CD4-positive, alpha-beta memory T cell (primary cell): ENCODE measurements at regions not wholly inside any gene's neighbourhood (a gene's known extent, or its start where the extent isn't known, plus 50 kb on each side); places are given as distances from the start of the nearest gene placed in this dataset.
"Not testable (repeated sequence)": the region's sequence is repeated elsewhere in the genome, so short reads cannot be mapped to it uniquely, and the experiment has no call there.

Experiments
- CTCF ChIA-PET: fragments of 350-600 bp; sonication (Branson Sonifier 250); formaldehyde crosslinking; loops from one replicate; lab custom pipeline; 2021; ENCODE audit warnings: inconsistent platforms; ENCODE audit not compliant: partially characterized antibody; lab: Charles Lee
- POLR2A ChIA-PET: fragments of 350-600 bp; sonication (Branson Sonifier 250); formaldehyde crosslinking; loops from one replicate; lab custom pipeline; 2021; ENCODE audit not compliant: partially characterized antibody; lab: Charles Lee
- DNase-seq, 5 donors: peaks; one replicate each; pipeline versions ENCODE4 v3.0.0 to v3.0.0-alpha.2; 2020 to 2022; ENCODE audit warnings: mixed read lengths in 1 of 5
- H3K27ac ChIP-seq: one replicate; pipeline ENCODE4 v1.7.0; 2013; ENCODE audit warnings: low read depth, low read length
- H3K27me3 ChIP-seq: 2 replicates; pipeline ENCODE4 v1.7.0; 2013; ENCODE audit warnings: mild to moderate bottlenecking, low read length, moderate library complexity; ENCODE audit not compliant: insufficient read depth
- H3K36me3 ChIP-seq: 2 replicates; pipeline ENCODE4 v1.7.0; 2013; ENCODE audit warnings: mild to moderate bottlenecking, low read length, moderate library complexity; ENCODE audit not compliant: insufficient read depth
- H3K4me1 ChIP-seq: 2 replicates; pipeline ENCODE4 v1.7.0; 2013; ENCODE audit warnings: mild to moderate bottlenecking, low read length, moderate library complexity; ENCODE audit not compliant: insufficient read depth
- H3K4me3 ChIP-seq, 2 donors: one replicate each; pipeline ENCODE4 v1.7.0; 2013; ENCODE audit warnings: low read length in 2 of 2, mild to moderate bottlenecking in 1 of 2
- H3K9me3 ChIP-seq, 2 donors: one replicate each; pipeline ENCODE4 v1.7.0; 2013; ENCODE audit warnings: low read length in 2 of 2, control low read depth in 1 of 2; ENCODE audit not compliant: control insufficient read depth in 1 of 2
- H3K27ac Mint-ChIP-seq, 7 donors: one replicate each; pipeline ENCODE4 v1.8.0; 2020 to 2021; ENCODE audit warnings: mixed read lengths in 7 of 7, mild to moderate bottlenecking in 6 of 7, inconsistent platforms in 3 of 7, moderate library complexity in 3 of 7
- H3K27me3 Mint-ChIP-seq, 2 donors: one replicate each; pipeline ENCODE4 v1.8.0; 2020 to 2021; ENCODE audit warnings: mixed read lengths in 2 of 2
- H3K36me3 Mint-ChIP-seq, 2 donors: one replicate each; pipeline ENCODE4 v1.8.0; 2020 to 2021; ENCODE audit warnings: mixed read lengths in 2 of 2, inconsistent platforms in 1 of 2, mild to moderate bottlenecking in 1 of 2
- H3K4me1 Mint-ChIP-seq, 4 donors: one replicate each; pipeline ENCODE4 v1.8.0; 2020 to 2021; ENCODE audit warnings: mixed read lengths in 4 of 4, mild to moderate bottlenecking in 1 of 4
- H3K4me3 Mint-ChIP-seq, 8 donors: one replicate each; pipeline ENCODE4 v1.8.0; 2020 to 2021; ENCODE audit warnings: mixed read lengths in 8 of 8, mild to moderate bottlenecking in 7 of 8, moderate library complexity in 6 of 8, inconsistent platforms in 3 of 8
- H3K9me3 Mint-ChIP-seq, 8 donors: one replicate each; pipeline ENCODE4 v1.8.0; 2020 to 2021; ENCODE audit warnings: mixed read lengths in 8 of 8, mild to moderate bottlenecking in 5 of 8, inconsistent platforms in 3 of 8, moderate library complexity in 1 of 8
- intact Hi-C: fragments of 100-400 bp; cut with micrococcal nuclease; formaldehyde crosslinking; loops from one replicate; pipeline ENCODE4 v1.15.1; 2023

GRCh38 chr11:44475114-44475686, 90.3 kb upstream of the CD82 start:
- Mint-ChIP-seq H3K27ac (no peak overlapping the region), H3K27me3 (peaks cover 18 to 23% of the 10 kb centered on the region in 2 donors), H3K4me3 (no peak overlapping the region), H3K4me1 (no peaks in the 10 kb centered on the region), H3K9me3 (peaks cover 0 to 11% (median 3%) of the 10 kb centered on the region in 8 donors), H3K36me3 (peaks cover 0 to 3% of the 10 kb centered on the region in 2 donors)
- Histone ChIP-seq H3K36me3 (no peaks in the 10 kb centered on the region), H3K4me1 (no peaks in the 10 kb centered on the region), H3K4me3 (no peak overlapping the region), H3K27ac (no peak overlapping the region), H3K27me3 (no peaks in the 10 kb centered on the region), H3K9me3 (no peaks in the 10 kb centered on the region)
- POLR2A ChIA-PET, result no interaction called here
- no peak for DNase-seq
- intact Hi-C loops, result no loop called here
- CTCF ChIA-PET, result no interaction called here

- H3K4me3 Mint-ChIP-seq, H3K4me3 ChIP-seq, H3K9me3 ChIP-seq, H3K27ac Mint-ChIP-seq, H3K27me3 Mint-ChIP-seq, H3K36me3 Mint-ChIP-seq, intact Hi-C loops, H3K36me3 ChIP-seq, POLR2A ChIA-PET, CTCF ChIA-PET, H3K4me1 ChIP-seq, H3K27ac ChIP-seq, H3K4me1 Mint-ChIP-seq, H3K27me3 ChIP-seq, DNase-seq: not testable (repeated sequence)
- H3K9me3 Mint-ChIP-seq, result peaks cover 0 to 16% (median 11%) of the 10 kb centered on the region in 8 donors
These were observed 83.1 kb upstream of the CD82 start for GRCh38 chr11:44482338-44482737.

GRCh38 chr11:44483919-44484610, 81.4 kb upstream of the CD82 start:
- intact Hi-C loops, result no loop called here
- Mint-ChIP-seq H3K27me3 (peaks cover 0 to 6% of the 10 kb centered on the region in 2 donors), H3K4me1 (no peaks in the 10 kb centered on the region)

GRCh38 chr11:44488165-44488965, 77.1 kb upstream of the CD82 start:
- Mint-ChIP-seq H3K36me3 (peaks cover 0 to 9% of the 10 kb centered on the region in 2 donors), H3K9me3 (peaks cover 2 to 16% (median 10%) of the 10 kb centered on the region in 8 donors), H3K27me3 (peaks cover 7 to 11% of the 10 kb centered on the region in 2 donors), H3K4me1 (no peaks in the 10 kb centered on the region), H3K27ac (no peak overlapping the region), H3K4me3 (no peak overlapping the region)
- Histone ChIP-seq H3K4me3 (no peak overlapping the region), H3K4me1 (no peaks in the 10 kb centered on the region), H3K27ac (no peak overlapping the region), H3K9me3 (no peaks in the 10 kb centered on the region), H3K36me3 (no peaks in the 10 kb centered on the region), H3K27me3 (no peaks in the 10 kb centered on the region)
- no peak for DNase-seq
- ChIA-PET CTCF (no interaction called here), POLR2A (no interaction called here)
- intact Hi-C loops, result no loop called here

More at GRCh38 chr11:44483919-44484610, 81.4 kb upstream of the CD82 start:
- no peak for DNase-seq
- H3K9me3 ChIP-seq, result no peaks in the 10 kb centered on the region
- no peaks in the 10 kb centered on the region for H3K4me1 ChIP-seq
- H3K27ac ChIP-seq, result no peak overlapping the region
- no peaks in the 10 kb centered on the region for H3K27me3 ChIP-seq
- Mint-ChIP-seq H3K36me3 (peaks cover 0 to 9% of the 10 kb centered on the region in 2 donors), H3K27ac (no peak overlapping the region), H3K9me3 (peaks cover 0 to 16% (median 10%) of the 10 kb centered on the region in 8 donors), H3K4me3 (no peak overlapping the region)
- H3K4me3 ChIP-seq, result no peak overlapping the region
- ChIA-PET CTCF (no interaction called here), POLR2A (no interaction called here)
- no peaks in the 10 kb centered on the region for H3K36me3 ChIP-seq

DNA sequence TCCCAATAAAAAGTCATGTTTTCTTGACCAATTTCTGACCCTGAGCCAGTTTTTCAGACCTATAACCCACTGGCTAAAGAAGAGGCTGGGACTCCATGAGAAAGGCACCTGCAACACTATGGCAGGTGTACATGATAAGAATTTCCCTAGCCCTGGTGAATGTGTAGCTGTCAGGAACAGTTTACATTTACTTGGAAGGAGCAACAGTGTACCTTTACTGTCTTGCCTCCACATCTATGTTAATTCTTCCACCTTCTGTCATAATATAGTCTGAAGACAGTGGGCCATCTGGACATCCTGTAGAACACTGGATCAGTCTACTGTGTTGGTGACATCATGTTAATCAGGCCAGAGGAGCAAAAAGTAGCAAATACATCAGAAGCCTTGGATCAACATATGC, 72.1 kb upstream of the CD82 start:
- intact Hi-C loops, result no loop called here

DNA sequence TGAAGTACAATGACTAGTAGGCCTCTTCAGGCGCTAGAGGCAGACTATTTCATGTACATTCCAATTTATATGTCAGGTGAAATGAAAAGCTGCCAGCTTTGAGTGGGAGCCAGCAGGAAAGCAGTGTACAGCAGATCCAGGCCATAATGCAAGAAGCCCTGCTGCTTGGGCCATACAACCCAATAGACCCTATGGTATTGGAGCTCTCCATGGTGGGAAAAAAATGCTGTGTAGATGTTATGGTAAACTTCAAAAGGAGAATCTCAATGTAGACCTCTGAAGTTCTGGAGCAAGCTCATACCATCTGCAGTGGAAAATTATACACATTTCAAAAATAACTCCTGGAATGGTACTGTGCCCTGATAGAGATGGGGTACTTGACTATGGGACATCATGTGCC, 71.5 kb upstream of the CD82 start:
- no peak for DNase-seq
- no peaks in the 10 kb centered on the region for H3K9me3 ChIP-seq
- Mint-ChIP-seq H3K27ac (no peak overlapping the region), H3K9me3 (peaks cover 0 to 3% (median 0%) of the 10 kb centered on the region in 8 donors), H3K36me3 (no peaks in the 10 kb centered on the region), H3K4me1 (no peaks in the 10 kb centered on the region), H3K27me3 (peaks cover 5 to 12% of the 10 kb centered on the region in 2 donors), H3K4me3 (no peak overlapping the region)
- no peaks in the 10 kb centered on the region for H3K36me3 ChIP-seq
- H3K27me3 ChIP-seq, result no peaks in the 10 kb centered on the region
- H3K4me1 ChIP-seq, result no peaks in the 10 kb centered on the region
- intact Hi-C loops, result no loop called here
- CTCF ChIA-PET, result no interaction called here
- H3K27ac ChIP-seq, result no peak overlapping the region
- POLR2A ChIA-PET, result no interaction called here
- no peak overlapping the region for H3K4me3 ChIP-seq

More for the DNA sequence above, 72.1 kb upstream of the CD82 start:
- H3K4me1 Mint-ChIP-seq, result no peaks in the 10 kb centered on the region
- peaks cover 5 to 12% of the 10 kb centered on the region in 2 donors for H3K27me3 Mint-ChIP-seq
- H3K4me1 ChIP-seq, result no peaks in the 10 kb centered on the region
- ChIA-PET CTCF (no interaction called here), POLR2A (no interaction called here)
- H3K36me3 ChIP-seq, result no peaks in the 10 kb centered on the region
- no peak overlapping the region for H3K4me3 Mint-ChIP-seq
- no peak overlapping the region for H3K4me3 ChIP-seq
- H3K36me3 Mint-ChIP-seq, result no peaks in the 10 kb centered on the region
- H3K27me3 ChIP-seq, result no peaks in the 10 kb centered on the region
- no peaks in the 10 kb centered on the region for H3K9me3 ChIP-seq
- H3K27ac Mint-ChIP-seq, result no peak overlapping the region
- H3K27ac ChIP-seq, result no peak overlapping the region
- H3K9me3 Mint-ChIP-seq, result peaks cover 0 to 3% (median 0%) of the 10 kb centered on the region in 8 donors
- DNase-seq, result no peak

DNA sequence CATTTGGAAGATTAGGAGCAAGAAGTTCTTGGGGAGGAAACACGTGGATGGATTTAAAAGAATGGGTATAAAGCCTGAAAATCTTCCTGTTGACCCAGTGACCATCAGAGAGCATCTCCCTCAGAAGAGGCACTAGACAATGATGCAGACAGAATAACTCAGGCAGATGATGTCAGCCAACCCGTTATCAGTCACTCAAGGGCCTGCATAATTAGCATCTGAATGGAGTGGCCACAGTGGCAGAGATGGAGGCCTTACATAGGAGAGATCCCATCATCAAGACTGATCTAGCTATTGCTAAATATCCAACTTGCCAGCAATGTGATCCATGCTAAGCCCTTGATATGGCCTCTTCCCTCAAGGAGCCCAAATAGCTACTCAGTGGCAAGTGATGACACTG, 70.7 kb upstream of the CD82 start:
- ChIA-PET POLR2A (no interaction called here), CTCF (no interaction called here)
- H3K4me3 Mint-ChIP-seq, result no peak overlapping the region
- Histone ChIP-seq H3K27me3 (no peaks in the 10 kb centered on the region), H3K9me3 (no peaks in the 10 kb centered on the region), H3K4me1 (no peaks in the 10 kb centered on the region), H3K27ac (no peak overlapping the region), H3K36me3 (no peaks in the 10 kb centered on the region), H3K4me3 (no peak overlapping the region)
- no peak overlapping the region for H3K27ac Mint-ChIP-seq
- H3K4me1 Mint-ChIP-seq, result no peaks in the 10 kb centered on the region
- no peak for DNase-seq
- intact Hi-C loops, result no loop called here
- peaks cover 5 to 13% of the 10 kb centered on the region in 2 donors for H3K27me3 Mint-ChIP-seq
- peaks cover 0 to 3% (median 0%) of the 10 kb centered on the region in 8 donors for H3K9me3 Mint-ChIP-seq
- no peaks in the 10 kb centered on the region for H3K36me3 Mint-ChIP-seq
